Spinal cord (tissue), 9 donors: ENCODE measurements at regions not wholly inside any gene's neighbourhood (a gene's known extent, or its start where the extent isn't known, plus 50 kb on each side); places are given as distances from the start of the nearest gene placed in this dataset.
"Not testable (repeated sequence)": the region's sequence is repeated elsewhere in the genome, so short reads cannot be mapped to it uniquely, and the experiment has no call there.

Experiments used
- DNase-seq, 6 donors: peaks; one replicate each; pipeline versions ENCODE4 v3.0.0 to v3.0.0-alpha.2; 2013 to 2015; ENCODE audit warnings: low spot score in 6 of 6, low read depth in 4 of 6
- H3K27ac ChIP-seq: one replicate; pipeline ENCODE4 v1.5.1; 2013; ENCODE audit warnings: low read depth, low read length, control low read depth
- H3K27me3 ChIP-seq: one replicate; pipeline ENCODE4 v1.6.1; 2013; ENCODE audit warnings: low read length; ENCODE audit not compliant: control insufficient read depth, insufficient read depth
- H3K36me3 ChIP-seq: one replicate; pipeline ENCODE4 v1.6.1; 2013; ENCODE audit warnings: low read length; ENCODE audit not compliant: control insufficient read depth, insufficient read depth
- H3K4me1 ChIP-seq: one replicate; pipeline ENCODE4 v1.6.1; 2013; ENCODE audit warnings: low read length; ENCODE audit not compliant: control insufficient read depth, insufficient read depth
- H3K4me3 ChIP-seq: one replicate; pipeline ENCODE4 v1.5.1; 2013; ENCODE audit warnings: low read depth, low read length, control low read depth
- H3K9me3 ChIP-seq: one replicate; pipeline ENCODE4 v1.6.1; 2013; ENCODE audit warnings: low read length; ENCODE audit not compliant: control insufficient read depth, insufficient read depth
- WGBS: methylation state at CpG from one replicate; pipeline ENCODE4 v1.1.5; 2013; ENCODE audit warnings: missing lambda C conversion rate; ENCODE audit not compliant: insufficient coverage; 5-methylcytosine and 5-hydroxymethylcytosine counted together
- donor health status: healthy.

DNA sequence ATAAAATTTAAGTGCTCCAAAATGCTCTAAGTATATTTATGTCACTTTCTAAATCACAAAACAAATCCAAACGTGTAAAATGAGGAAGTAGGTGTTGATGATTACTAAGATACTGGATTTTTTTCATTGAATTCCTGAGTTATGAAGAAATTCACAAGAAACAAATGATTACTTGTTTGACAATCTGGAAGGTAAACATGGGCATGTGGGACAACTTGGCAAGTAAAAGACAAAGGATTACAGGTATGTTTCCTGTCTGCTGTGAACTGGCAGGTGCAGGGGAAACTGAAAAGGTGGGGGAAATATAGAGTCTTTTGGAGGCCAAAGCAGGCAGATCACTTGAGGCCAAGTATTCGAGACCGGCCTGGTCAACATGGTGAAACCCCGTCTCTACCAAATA is 252.7 kb upstream of the AZI2 start:
- Histone ChIP-seq H3K36me3 (no peaks in the 10 kb centered on the region), H3K4me3 (no peak overlapping the region), H3K27me3 (no peaks in the 10 kb centered on the region), H3K4me1 (no peaks in the 10 kb centered on the region), H3K9me3 (no peaks in the 10 kb centered on the region), H3K27ac (no peak overlapping the region)
- DNase-seq, result no peak
- no CpG with 5 or more reads among the region's 4 CpGs for WGBS

DNA sequence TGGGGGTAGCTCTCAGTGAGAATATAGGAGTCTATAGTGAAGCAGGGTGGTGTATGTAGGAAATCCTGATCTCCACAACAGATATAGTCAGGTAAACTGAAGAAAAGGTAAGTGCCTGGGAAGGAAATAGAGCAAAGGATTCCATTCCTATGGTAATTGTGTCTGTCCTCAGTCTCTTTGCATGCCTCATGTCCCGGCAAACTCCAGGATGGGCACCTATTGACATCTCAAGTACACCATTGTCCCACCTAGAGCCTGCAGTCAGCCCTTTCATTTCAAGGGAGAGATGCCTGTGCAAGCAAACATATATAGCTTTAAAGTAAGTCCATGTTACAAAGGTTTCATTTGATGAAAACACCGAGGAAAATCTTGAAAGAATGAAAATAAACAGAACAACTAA is 257.7 kb upstream of the AZI2 start:
- H3K9me3 ChIP-seq, result no peaks in the 10 kb centered on the region
- H3K4me3 ChIP-seq, result no peak overlapping the region
- WGBS, result no CpG with 5 or more reads among the region's 2 CpGs
- no peaks in the 10 kb centered on the region for H3K4me1 ChIP-seq
- no peaks in the 10 kb centered on the region for H3K27me3 ChIP-seq
- H3K36me3 ChIP-seq, result no peaks in the 10 kb centered on the region
- H3K27ac ChIP-seq, result no peak overlapping the region
- DNase-seq, result no peak

DNA sequence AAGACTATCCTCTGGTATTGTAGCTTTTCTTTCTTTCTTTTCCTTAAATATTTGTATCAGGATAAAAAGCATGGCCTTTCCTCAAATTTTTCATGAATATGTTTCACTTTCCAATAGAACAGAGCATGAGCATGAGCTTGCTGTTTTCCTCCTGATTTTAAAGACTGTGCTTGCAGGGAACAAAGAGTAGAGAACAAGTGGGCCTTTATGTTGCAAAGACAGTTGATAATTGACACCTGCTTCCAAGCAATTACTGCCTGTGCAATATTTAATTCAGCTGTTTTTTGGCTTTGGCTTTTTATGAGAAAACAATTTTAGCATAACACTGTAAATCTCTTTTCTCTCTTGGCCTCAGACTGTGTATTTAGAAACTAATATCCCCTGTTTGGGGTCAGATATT is 263.6 kb upstream of the AZI2 start:
- Histone ChIP-seq H3K36me3 (no peaks in the 10 kb centered on the region), H3K4me1 (no peaks in the 10 kb centered on the region), H3K27me3 (no peaks in the 10 kb centered on the region), H3K27ac (no peak overlapping the region), H3K4me3 (no peak overlapping the region), H3K9me3 (no peaks in the 10 kb centered on the region)
- DNase-seq, result peak in 1 of 6 donors; percentile 21

DNA sequence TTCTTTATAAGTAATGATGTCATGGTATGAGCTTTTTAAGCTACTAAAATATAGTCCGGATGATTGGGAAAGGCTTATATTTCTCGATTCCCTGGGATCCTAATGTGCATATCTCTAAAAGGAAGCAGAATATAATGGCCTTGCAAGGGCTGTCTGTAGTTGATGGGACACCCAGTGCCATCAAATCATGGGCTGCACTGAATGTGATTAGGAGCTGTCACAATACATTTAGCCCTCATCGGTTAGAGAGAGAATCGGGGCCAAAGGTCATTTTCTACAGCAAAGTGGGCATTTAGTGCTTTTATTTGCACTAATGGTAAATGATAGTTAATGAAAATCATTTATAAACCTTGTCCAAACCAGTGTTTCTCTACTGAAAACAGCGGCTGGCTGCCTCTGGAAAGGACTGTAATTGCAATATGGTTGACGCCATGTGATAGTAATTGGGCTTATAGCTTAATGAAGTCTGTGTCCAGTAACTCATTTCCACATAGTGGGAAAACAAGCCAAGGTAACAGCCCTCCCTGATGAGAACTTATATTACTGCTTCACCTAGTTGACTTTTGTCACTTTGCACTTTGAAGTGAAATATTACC is 265.0 kb upstream of the AZI2 start:
- H3K27ac ChIP-seq, result no peak overlapping the region
- no peaks in the 10 kb centered on the region for H3K27me3 ChIP-seq
- H3K4me1 ChIP-seq, result no peaks in the 10 kb centered on the region
- no peak overlapping the region for H3K4me3 ChIP-seq
- 94% methylated on average over 3 of the region's 6 CpGs for WGBS
- H3K9me3 ChIP-seq, result no peaks in the 10 kb centered on the region
- DNase-seq, result peak in 1 of 6 donors; percentile 24
- H3K36me3 ChIP-seq, result no peaks in the 10 kb centered on the region

DNA sequence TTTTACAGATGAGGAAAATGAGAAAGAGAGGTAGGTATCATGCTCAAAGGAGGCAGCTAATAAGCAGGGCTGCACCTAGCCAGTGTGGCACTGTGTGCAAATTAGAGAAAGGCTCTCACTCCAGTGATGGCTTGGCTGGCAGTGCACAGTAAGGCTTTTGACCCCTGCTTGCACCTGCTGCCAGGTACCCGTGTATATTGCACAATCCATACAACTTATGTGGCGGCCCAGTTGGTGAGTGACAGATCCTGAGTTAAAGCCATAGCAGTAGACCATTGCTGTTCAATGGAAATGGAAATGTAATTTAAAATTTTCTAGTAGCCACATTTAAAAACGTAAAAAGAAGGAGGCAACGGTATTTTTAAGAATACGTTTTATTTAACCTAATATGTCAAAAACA is 266.4 kb upstream of the AZI2 start:
- Histone ChIP-seq H3K9me3 (no peaks in the 10 kb centered on the region), H3K36me3 (no peaks in the 10 kb centered on the region), H3K4me1 (no peaks in the 10 kb centered on the region), H3K27me3 (no peaks in the 10 kb centered on the region), H3K27ac (no peak overlapping the region), H3K4me3 (no peak overlapping the region)
- no CpG with 5 or more reads among the region's 5 CpGs for WGBS
- DNase-seq, result no peak

DNA sequence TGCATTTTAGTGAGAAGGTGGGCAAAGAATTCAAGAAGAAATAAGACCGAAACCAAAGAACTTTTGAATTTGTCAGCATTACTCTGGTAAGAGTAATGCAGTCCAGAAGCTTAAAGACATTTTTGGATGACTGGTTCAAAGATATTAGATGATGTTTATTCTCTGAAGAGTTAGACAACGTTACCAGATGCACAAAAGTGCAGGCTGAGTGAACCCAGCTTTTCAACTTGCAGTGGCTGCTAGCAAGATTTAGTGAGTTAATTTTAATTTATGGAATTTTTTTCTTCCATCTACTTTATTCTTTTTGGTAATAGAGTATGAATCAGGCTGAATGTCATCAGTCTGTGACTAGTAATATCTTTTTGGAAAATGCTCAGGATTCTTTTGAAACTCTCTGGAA is 267.3 kb upstream of the AZI2 start:
- no peaks in the 10 kb centered on the region for H3K27me3 ChIP-seq
- no peak for DNase-seq
- H3K4me3 ChIP-seq, result no peak overlapping the region
- H3K27ac ChIP-seq, result no peak overlapping the region
- WGBS, result no CpG with 5 or more reads among the region's 2 CpGs
- no peaks in the 10 kb centered on the region for H3K36me3 ChIP-seq
- H3K9me3 ChIP-seq, result no peaks in the 10 kb centered on the region
- no peaks in the 10 kb centered on the region for H3K4me1 ChIP-seq

DNA sequence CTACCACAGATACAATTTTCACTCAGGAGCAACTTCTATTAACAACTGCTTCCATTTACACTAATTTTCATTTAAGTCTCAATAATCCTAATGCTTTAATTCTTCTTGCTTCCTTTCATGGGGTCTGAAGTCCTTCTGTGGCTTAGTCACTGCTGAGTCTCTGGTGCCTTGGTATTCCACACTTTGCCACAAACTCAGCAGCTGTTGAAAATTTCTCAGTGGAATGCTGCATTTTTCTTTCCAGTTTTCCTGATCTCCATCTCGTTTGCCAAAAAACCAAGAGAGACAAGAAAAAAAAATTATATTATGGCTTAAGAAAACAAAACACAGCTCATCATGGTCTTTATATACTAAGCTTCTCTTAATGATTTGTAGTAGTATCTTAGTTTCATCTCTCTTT is 269.2 kb upstream of the AZI2 start:
- Histone ChIP-seq H3K9me3 (no peaks in the 10 kb centered on the region), H3K27me3 (no peaks in the 10 kb centered on the region), H3K27ac (no peak overlapping the region), H3K4me3 (no peak overlapping the region), H3K36me3 (no peaks in the 10 kb centered on the region), H3K4me1 (no peaks in the 10 kb centered on the region)
- DNase-seq, result no peak
- WGBS, result no CpG with 5 or more reads among the region's 1 CpG

DNA sequence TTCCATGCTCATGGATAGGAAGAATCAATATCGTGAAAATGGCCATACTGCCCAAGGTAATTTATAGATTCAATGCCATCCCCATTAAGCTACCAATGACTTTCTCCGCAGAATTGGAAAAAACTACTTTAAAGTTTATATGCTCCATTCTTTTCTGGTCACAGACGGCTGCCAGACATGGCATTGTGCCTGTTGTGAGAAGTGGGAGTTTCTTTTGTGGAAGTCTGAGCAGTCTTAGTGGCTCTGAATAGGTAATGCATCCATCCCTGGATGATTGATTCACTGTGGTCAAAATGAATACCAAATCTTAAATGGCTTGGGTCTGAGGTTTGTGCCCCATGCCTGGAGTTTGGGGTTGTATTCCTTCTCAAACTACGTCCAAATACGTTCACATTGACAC is 274.5 kb upstream of the AZI2 start:
- no peak for DNase-seq
- Histone ChIP-seq H3K9me3 (no peaks in the 10 kb centered on the region), H3K4me3 (no peak overlapping the region), H3K4me1 (no peaks in the 10 kb centered on the region), H3K27me3 (no peaks in the 10 kb centered on the region), H3K27ac (no peak overlapping the region), H3K36me3 (no peaks in the 10 kb centered on the region)
- WGBS, result no CpG with 5 or more reads among the region's 5 CpGs

DNA sequence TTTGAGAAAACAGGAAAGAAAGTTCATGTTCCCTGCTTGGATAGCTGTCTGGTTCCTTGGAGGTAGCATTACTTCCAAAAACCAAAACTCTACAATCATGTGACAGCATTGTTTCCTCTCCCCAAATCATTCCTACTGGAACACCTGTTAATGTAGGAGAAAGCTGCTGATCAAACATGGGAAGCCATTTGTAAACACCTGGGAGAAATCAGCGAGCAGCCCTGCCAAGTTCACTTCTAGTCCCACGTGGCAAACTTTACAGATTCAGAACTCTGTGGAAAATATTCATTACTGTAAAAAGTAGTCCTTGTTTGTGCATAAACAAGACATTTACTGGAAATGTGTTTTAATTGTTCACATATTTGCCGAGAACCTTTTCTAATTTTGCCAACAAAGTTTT is 275.5 kb upstream of the AZI2 start:
- H3K9me3 ChIP-seq, result no peaks in the 10 kb centered on the region
- no peak for DNase-seq
- WGBS, result 92% methylated on average over 2 of the region's 3 CpGs
- no peaks in the 10 kb centered on the region for H3K4me1 ChIP-seq
- H3K27ac ChIP-seq, result no peak overlapping the region
- no peaks in the 10 kb centered on the region for H3K36me3 ChIP-seq
- no peaks in the 10 kb centered on the region for H3K27me3 ChIP-seq
- H3K4me3 ChIP-seq, result no peak overlapping the region

DNA sequence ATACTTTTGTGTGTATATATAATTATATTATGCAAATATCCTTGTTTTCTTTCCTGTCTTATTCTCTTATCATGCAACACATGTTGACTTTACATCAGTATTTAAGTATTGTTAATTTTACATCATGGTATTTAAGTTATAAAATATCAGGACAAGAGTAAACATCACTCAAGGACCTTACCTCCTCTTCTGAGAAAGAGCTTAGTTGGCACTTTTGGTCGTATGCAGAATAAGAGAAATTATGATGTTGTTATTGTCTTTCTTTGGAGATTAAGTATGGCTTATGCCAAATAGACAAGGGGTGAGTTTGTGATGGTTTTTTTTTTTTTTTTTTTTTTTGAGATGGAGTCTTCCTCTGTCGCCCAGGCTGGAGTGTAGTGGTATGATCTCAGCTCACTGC is 279.2 kb upstream of the AZI2 start:
- H3K27me3 ChIP-seq, DNase-seq: not testable (repeated sequence)
- no CpG with 5 or more reads among the region's 2 CpGs for WGBS

More for the DNA sequence above, 279.2 kb upstream of the AZI2 start:
- not testable (repeated sequence) for H3K4me3 ChIP-seq, H3K27ac ChIP-seq, H3K9me3 ChIP-seq, H3K36me3 ChIP-seq, H3K4me1 ChIP-seq
